ENCODE measurements at regions not wholly inside any gene's neighbourhood (a gene's known extent, or its start where the extent isn't known, plus 50 kb on each side); places are given as distances from the start of the nearest gene placed in this dataset.

DNA sequence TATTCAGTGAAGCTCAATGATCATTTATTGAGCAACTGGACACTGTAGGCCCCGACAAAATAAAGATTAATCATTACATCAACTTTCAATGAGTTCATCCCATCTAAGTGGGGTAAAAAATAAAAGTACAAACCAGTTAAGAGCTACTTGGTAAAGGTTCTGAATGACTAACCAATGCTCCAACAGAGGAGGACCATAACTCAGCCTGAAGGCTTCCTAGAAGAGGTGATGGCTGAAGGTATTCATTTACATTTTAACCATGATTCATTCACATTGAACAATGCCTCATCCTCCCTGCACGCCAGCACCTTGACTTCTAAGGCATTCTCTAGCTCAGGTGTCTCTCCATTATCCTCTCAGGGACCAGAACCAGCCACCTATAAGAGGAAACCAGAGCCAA, 201.4 kb downstream of the ZNF462 start:
- DNase-seq = no peak

DNA sequence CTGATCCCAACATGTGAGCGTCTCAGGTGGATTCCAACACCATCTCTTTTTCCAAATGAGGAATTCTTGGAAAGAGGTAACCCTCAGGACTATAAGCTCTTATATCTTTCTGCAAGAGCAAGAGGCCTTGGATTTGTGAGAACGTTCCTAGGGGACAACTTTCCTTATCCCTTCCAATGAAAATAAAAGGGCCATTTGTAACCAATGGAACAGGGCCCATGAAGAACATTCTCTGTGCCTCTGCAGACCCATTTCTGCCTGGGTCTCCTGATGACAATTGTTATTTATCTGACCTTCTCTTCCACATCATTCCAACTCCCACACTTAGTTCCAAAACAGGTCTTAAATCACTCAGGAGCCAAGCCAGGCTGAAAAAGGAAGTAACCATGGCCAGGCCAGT, 202.6 kb downstream of the ZNF462 start:
- DNase-seq = no peak

DNA sequence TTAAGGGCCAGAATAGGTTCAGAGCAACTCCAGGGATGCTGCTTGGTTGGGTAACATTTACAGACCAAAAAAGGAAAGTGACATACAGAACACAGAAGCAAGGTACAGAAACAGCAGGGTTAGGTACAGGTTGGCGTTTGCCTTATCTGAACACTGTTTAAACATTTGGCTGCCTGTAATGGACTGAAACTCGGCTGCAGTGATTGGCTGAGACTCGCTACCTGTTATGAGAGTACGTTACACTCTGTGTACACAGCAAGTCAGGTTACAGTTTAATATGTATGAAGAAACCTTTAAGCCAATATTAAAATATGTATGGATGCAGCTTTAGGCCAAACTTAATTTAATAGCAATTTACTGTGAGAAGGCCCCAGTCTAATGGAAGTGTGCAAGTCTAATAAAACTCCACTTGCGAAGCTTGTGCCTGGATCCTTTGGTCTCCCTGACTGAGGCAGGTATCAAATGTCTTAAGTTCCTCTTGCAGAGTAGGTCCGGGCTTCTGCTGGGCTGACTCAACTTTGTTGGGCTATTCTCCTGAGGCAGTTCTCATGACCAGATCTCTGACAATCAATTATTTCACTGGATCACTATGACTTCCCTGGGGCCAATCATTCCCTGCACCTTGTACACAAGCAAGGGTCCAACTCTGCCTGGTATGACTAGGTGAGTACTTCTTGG, 204.9 kb downstream of the ZNF462 start:
- DNase-seq = no peak

DNA sequence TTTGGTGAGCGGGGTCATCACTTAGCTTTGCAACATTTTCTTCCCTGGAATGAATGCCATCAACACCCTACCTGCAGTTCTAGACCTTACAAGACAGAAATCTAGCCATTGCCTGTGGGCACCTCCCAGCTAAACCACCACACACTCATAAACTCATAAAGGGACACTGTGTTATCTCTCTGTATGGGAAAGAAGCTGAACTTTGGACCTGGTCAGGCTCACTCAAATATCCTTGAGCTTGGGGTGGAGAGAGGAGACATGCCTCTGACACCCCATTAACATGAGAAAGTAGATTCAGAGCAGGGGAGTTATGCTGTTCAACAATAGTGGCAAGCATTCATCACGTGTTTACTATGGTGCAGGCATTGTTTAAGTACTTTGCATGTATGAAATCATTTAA, 205.6 kb downstream of the ZNF462 start:
- no peak for DNase-seq

DNA sequence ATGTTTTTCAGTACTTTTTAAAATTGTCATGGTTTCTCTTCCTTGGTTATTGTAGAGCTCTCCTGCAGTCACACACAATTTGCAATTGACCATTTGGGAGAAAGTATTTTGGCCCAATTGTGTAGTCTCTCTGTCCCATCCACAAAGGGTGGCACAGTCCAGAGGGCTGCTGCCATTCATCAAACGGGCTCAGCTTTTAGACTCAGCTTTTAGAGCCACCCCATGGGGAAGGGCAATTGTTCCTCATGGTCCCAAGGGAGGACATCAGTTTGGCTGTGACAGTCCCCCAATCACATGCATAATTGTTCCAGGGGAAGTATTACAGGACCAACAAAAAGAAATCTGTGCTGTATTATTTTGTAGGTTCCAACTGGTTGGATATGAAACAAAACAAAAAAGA, 207.6 kb downstream of the ZNF462 start:
- DNase-seq = no peak

DNA sequence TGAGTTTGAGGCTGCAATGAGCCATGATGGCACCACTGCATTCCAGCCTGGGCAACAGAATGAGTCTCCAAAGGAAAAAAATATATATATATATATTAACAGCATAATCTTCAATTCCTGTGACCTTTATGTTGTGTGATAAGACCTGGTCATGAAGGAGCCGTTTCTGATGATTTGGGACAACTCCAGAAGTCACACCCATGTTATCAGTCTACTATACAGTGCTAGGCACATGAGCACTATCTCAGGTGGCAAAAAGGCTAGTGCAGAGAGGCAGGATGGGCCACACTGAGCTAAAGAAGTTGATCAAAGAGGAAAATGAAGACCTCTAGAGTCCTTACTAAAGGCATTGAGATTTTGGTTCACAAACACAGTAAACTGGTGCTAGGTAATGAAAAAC, 205.0 kb upstream of the RAD23B start:
- no peak for DNase-seq

DNA sequence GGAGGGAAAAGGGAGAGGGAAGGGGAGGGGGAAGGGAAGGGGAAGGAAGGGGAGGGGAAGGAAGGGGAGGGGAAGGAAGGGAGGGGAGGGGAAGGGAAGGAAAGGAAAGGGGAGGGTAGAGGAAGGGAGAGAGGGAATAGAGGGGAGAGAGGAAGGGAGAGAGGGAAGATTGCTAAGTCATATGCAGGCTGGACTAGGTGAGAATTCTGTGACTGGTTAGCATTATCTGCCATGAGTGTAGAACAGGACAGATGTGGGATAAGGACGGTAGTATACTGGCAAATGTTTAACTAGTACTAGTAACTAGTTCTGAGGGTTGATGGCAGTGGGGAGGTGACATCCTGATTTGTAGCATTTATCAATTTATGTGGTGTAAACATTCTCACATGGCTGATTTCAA, 203.5 kb upstream of the RAD23B start:
- DNase-seq = no peak

DNA sequence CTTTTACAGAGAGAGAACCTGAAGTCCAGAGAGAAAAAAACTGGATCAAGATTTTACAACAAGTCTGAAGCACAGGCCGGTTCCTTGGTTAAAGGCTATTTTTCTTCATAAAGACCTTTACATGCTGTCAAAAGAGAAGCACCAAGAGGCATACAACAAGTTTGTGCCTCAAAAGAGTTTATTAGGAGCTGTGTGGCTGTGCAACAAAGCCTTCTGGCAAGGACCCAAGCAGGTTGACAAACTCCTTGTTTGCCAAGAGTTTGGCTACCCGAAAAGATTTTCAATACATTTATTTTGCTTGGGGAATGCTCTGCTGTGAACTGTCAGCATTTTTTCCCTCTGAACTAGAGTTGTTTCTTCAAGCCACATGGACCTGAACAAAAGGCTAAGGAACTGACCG, 202.9 kb upstream of the RAD23B start:
- no peak for DNase-seq

DNA sequence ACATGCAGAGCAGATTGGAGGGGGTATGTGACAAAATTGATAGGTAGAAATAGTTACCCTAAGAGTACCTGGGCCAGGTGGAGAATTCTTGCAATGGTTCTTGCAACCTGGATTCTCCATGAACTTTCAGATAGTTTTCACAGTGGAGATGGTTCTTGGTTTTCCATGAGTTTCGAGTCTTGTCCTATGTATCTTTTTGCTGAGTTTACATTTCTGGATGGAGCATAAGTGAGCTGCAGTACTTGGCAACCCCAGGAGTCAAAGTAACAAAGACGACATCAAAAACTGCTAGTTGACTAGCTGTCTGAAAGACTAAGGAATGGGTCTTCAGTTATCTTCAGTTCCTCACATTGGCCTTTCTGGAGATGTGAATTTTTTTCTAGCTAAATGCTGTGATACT, 196.6 kb upstream of the RAD23B start:
- DNase-seq = no peak

DNA sequence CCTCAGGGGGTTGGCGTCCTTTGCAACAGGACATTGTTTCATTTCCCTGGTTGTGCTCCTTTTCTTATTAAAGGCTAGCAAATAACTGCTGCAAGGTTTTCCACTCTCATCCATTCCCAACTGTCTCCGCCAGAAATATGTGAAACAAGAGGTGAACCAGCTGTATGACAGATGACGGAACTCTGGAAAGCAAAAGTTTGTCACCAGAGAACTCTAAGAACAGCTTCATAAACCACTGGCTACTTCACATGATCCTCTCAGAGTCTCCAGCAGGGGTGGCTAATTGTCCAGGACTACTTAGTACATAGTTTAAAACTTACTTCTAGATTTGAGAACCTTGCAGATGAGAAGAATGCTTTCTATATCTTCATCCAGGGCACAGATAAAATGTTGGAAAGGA, 195.9 kb upstream of the RAD23B start:
- DNase-seq = no peak

DNA sequence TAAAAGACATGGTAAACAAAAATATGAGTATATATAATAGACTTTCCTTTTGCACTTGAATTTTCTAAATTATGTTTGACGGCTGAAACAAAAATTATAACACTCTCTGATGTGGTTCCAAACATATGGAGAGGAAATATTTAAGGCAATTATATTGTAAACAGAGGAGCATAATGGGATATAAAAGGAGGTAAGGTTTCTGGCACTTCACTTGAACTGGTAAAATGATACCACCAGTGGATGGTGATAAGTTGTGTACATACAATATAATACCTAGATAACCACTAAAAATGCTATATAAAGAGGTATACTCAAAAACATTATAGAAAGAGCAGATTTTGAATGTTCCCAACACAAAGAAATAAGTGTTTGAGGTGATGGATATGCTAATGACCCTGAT, 192.9 kb upstream of the RAD23B start:
- no peak for DNase-seq

DNA sequence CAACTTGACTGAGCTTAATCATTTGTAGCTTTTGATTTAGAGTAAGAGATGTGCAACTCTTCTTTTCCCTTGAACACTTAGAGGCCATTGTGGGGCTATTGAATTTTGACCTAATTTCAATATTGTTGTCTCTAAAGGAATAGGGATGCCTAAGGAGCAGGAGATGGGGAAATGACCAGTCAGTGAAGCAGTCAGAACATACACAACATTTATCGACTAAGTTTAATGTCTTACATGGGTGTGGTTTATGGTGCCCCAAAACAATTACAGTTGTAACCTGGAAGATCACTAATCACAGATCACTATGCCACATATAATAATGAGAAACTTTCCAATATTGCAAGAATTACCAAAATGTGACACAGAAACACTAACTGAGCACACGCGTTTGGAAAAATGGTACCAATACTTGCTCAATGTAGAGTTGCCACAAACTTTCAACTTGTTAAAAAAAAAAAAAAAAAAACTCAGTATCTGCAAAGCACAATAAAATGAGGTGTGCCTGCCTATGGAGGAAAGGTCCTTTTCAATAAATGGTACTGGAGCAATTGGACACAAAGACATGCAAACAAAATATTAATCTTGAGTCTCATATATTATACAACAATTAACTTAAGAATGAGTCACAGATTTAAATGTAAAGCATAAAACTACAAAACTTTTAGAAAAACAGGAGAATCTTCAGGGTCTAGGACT, 189.6 kb upstream of the RAD23B start:
- DNase-seq = no peak

DNA sequence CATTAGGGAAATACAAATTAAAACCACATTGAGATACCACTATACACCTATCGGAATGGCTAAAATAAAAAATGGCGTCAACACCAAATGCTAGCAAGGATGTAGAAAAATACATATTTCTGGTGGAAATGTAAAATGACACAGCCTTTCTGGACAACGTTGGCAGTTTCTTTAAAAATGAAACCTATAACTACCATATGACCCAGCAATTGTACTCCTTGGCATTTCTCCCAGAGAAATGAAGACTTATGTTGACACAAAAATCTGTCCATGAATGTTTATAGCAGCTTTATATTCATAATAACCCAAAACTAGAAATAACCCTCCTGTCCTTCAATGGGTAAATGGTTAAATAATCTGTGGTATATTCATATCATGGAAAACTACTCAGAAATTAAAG, 188.7 kb upstream of the RAD23B start:
- no peak for DNase-seq

DNA sequence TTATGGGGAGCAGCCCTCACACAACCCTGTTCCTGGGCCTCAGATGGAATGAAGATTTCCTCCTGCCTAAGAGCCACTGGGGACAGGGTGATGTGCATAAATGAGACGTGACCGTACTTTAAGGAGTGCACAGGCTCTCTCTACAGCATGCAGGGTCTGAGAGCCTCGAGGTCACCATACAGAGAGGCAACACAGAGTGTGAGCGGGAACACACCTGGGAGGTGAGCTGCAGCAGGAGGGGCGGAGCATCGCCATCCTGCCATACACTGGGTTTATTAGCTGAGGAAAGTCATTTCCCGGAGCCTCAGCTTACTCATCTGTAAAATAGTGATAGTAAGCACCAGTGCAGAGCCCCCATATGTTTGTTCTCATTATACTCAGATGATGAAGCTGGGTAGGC, 182.5 kb upstream of the RAD23B start:
- DNase-seq = no peak

DNA sequence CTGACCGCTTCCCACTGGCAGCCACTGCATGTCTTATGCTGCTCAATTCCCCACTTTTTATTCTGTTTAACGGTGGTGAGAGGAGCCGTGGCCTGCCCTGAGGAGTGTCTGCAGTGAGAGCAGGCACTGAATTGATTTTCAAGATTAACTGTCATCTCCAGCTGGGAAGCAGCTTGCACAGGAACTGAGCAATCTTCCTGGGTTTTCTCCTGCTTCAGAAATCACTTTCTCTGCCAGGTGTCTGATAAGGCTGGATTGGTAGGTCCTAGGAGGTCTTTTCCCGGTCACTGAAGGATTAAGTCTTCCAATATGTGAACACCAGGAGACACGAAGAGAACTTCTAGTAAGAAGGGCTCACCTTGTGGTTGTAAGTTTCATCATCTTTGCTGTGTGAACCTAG, 181.1 kb upstream of the RAD23B start:
- no peak for DNase-seq

DNA sequence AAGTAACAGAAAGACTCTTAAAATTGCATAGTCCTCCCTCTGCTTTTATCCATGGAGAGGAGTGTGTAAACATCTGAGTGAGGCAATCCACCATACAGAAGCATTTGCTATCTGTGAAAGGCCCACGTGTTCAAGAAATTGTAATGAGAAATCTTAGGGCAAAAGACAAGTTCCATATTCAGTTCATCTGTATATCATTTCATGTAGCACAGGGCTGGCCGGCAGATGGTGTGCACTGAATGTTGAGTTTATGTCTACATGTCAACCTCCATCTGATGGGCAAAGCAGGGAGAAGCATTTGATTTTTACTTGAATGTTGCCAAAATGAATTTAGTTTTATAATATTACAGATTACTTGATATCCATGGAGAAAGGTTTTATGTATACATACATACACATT, 179.5 kb upstream of the RAD23B start:
- no peak for DNase-seq

DNA sequence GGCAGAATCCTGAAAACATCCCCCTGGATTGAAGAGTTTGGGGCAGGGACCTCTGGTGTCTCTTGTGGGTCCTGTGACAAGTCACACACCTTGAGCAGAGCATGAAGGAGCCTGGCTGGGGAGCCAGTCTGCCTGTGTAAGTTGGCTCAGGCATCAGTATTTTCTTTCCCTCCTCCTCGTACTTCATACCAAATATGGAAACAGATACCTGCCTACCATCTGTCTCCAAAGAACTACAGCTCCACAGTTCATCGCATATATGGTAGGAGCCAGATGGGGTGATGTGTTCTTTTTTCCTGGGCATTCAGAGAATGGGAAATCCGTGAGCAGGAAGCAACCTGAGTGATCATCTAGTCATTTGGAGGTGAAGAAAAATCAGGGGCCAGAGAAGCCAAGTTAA, 177.3 kb upstream of the RAD23B start:
- no peak for DNase-seq

DNA sequence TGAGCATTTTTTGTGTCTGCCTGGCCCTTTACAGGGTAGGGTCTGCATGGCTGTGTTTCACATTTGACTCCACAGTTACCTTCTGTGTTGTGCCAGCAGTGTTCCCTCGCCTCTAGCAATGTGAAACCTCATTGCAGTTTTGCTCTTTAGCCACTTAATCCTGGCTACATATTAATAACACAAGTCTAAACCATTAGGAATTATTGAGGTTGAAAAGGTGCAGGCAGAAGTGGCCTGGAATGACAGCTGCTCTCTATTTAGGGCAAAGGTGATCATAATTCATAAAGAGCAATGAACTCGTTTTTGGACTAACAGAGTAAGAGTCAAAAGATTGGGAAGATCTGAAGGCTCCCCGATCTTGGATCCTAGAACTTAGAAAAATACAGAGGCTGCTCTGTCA, 176.7 kb upstream of the RAD23B start:
- DNase-seq = no peak

DNA sequence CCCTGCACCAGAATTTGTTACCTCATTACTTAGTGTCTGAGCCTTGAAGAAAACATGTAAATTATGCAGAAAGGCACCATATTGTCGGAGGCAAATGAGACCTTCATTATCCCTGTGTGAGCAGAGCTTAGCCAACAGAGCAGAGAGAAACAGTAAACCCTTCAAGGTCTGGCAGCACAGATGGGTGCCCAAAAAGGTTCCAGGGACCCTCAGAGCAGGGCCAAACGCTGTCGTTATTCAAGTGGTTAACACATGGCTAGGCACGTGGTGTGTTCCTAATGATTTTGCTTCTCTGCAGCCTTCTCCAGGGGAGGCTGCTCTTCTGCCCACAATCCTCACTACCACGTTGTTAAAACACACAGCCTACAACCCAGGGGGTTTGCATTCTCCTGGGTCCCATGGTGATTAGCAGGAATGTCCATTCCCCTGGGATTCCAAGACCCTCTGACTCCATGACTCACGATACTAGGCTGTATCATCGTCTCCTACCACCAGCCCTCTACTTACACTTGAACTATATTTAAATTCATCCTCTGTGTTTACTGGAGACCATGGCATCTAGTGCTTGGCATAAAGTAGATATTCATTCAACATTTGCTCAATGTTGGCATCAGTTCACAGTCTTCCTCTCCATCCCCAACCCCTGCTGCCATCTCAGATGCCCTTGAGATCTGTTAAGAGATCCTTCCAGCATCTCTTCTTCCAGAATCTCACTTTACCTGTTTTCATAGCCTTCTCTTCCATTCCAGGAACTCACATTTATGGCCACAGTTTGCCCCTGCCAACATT, 174.5 kb upstream of the RAD23B start:
- DNase-seq = no peak

DNA sequence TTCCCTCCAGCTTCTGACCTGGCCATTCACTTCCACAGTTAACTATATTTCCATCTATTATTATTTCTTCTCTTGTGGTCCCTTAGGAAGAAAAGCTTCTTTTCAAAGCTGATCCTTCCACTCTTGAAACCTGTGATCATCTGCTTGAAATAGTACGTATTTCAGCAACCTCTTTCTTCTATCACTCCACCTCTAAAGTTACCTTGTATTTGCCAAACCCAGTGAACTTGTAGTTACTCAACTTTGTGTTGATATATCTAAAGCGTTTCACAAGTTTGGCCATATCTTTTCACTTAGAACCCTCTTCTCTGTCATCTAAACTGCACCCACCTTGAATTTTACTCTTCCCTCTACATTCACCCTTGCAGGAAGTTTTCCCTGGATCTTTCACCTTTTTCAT, 173.8 kb upstream of the RAD23B start:
- DNase-seq = no peak

DNA sequence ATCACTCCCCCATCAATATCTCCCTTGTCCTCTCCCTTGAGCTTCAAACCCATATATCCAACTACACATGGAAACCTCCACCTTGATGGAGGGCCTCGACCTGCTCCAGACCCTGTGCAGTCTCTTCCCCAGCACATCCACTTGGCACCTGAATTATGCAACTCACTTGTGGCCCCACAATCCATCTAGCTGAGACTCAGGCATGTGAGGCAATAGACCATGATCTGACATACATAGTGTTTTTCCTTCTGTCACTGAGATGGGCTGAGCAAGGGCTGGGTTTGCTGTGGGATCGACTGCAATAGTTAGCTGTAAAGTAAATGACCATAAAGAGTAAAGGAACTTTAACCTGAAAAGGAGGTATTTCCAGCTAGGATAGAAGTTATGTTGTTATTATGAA, 172.9 kb upstream of the RAD23B start:
- no peak for DNase-seq

DNA sequence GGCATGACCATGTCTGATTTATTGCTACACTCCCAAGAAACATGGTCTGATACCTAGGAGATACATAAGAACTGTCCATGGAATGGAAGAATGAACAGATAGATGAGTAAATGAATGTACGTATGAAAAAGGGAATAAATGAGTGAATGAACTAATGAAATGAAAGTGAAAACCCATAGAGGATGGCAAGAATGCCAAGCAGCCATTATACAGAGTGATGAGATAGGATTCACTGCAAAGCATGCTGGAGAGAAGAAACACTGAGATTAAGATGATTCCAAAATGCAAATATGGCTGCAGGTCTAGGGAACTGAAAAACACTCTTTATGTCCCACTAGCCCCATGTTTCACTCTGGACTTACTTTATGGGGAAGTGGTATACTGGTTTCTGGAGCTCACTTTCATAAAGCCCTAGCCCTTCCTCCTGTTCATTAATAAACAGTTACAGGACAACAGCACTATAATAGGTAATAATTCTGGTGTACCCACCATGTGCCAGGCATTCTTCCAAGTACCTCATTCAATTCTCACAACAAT, 170.3 kb upstream of the RAD23B start:
- no peak for DNase-seq

DNA sequence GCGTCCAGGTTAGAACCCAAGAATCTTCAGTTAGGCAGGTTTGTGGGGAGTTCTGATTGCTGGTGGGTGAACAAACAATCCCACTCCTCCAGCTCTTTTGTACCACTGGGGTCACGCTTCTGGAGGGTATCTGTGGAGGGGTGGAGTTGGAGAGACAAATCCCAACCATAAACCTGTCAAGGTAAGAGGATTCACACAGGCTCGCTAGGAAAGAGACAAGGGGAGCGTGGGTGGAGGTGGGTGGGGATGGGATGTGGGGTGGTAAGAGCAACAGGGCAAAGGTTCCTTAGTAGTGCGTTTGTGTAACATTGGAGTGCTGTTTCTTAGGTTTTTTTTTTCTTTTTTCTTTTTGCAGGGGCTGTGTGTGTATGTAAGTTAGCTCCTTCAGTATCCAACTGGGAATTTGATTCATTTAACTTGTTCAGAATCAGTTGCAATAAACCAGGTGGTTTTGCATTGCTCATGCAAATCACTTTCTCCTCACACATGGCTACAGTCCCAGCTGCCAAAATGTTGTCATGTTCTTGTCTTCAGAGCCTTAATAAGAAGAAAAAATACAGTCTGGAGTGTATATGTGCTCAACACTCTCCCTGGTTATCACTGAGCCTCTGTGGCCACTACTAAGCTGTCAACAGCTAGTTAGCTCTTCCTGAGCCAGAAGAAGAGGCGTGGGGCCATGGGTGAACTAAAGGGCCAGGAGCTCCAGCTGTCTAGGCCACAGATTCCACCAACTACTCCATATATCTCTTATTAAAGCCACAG, 164.0 kb upstream of the RAD23B start:
- DNase-seq = no peak
